ENCODE measurements at regions not wholly inside any gene's neighbourhood (a gene's known extent, or its start where the extent isn't known, plus 50 kb on each side); places are given as distances from the start of the nearest gene placed in this dataset.

- Histone ChIP-seq H3K4me3 (ENCODE audit: low read depth in 1 of 3, low read length in 3 of 3) (no peak overlapping the region), H3K36me3 (ENCODE audit: control insufficient read depth in 4 of 4, insufficient read depth in 3 of 4, low read depth in 1 of 4, low read length in 3 of 4) (no peaks in the 10 kb centered on the region), H3K9me3 (ENCODE audit: control insufficient read depth in 4 of 4, low read length in 3 of 4) (no peaks in the 10 kb centered on the region), H3K9ac (ENCODE audit: low read depth in 1 of 2, low read length in 2 of 2) (no peak overlapping the region), H3K4me1 (ENCODE audit: control insufficient read depth in 4 of 4, insufficient read depth in 4 of 4, low read length in 3 of 4) (peaks cover 3 to 27% (median 23%) of the 10 kb centered on the region in 4 donors), H3K27me3 (ENCODE audit: control insufficient read depth in 4 of 4, insufficient read depth in 4 of 4, low read length in 3 of 4) (no peaks in the 10 kb centered on the region), H3K27ac (ENCODE audit: low read depth in 1 of 2, low read length in 2 of 2) (no peak overlapping the region)
- 90% methylated on average over 4 of the region's 4 CpGs for WGBS
- DNase-seq (ENCODE audit: low spot score): no peak
- TF ChIP-seq RXRA (IDR thresholded peaks at IDR 0.05) (no peak), FOXA1 (IDR thresholded peaks at IDR 0.05) (no peak), HNF4A (conservative IDR thresholded peaks at IDR 0.05) (no peak)
These were observed 785.6 kb downstream of the TMTC2 start for GRCh38 chr12:83472350-83472749.

GRCh38 chr12:83471341-83471740, 784.6 kb downstream of the TMTC2 start:
- Histone ChIP-seq H3K27ac (ENCODE audit: low read depth in 1 of 2, low read length in 2 of 2) (no peak overlapping the region), H3K4me3 (ENCODE audit: low read depth in 1 of 3, low read length in 3 of 3) (no peak overlapping the region), H3K4me1 (ENCODE audit: control insufficient read depth in 4 of 4, insufficient read depth in 4 of 4, low read length in 3 of 4) (peaks cover 2 to 20% (median 17%) of the 10 kb centered on the region in 4 donors), H3K36me3 (ENCODE audit: control insufficient read depth in 4 of 4, insufficient read depth in 3 of 4, low read depth in 1 of 4, low read length in 3 of 4) (no peaks in the 10 kb centered on the region), H3K9ac (ENCODE audit: low read depth in 1 of 2, low read length in 2 of 2) (no peak overlapping the region), H3K9me3 (ENCODE audit: control insufficient read depth in 4 of 4, low read length in 3 of 4) (no peaks in the 10 kb centered on the region), H3K27me3 (ENCODE audit: control insufficient read depth in 4 of 4, insufficient read depth in 4 of 4, low read length in 3 of 4) (no peaks in the 10 kb centered on the region)
- TF ChIP-seq HNF4A (conservative IDR thresholded peaks at IDR 0.05): no peak
- no peak for TF ChIP-seq FOXA1 (IDR thresholded peaks at IDR 0.05)
- no peak for DNase-seq (ENCODE audit: low spot score)
- WGBS: 73% methylated on average over 6 of the region's 6 CpGs

DNA sequence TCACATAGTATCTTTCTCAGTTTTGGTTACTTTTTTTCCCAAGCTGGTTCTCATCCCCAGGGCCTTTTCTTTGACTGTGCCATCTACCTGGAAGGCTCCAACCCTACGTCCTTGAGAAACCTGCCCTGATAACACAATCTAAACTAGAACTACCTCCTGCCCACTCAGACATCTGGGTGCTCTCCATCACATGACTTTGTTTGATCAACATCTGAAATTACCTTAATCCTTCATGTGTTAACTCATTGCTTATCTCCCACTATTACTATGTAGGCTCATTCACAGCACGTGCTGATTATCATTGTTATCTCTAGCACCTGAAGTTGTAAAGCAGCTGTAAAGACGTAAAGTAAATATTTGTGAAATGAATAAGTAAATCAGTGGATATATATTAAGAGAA, 784.0 kb downstream of the TMTC2 start:
- TF ChIP-seq, protein P1, sequence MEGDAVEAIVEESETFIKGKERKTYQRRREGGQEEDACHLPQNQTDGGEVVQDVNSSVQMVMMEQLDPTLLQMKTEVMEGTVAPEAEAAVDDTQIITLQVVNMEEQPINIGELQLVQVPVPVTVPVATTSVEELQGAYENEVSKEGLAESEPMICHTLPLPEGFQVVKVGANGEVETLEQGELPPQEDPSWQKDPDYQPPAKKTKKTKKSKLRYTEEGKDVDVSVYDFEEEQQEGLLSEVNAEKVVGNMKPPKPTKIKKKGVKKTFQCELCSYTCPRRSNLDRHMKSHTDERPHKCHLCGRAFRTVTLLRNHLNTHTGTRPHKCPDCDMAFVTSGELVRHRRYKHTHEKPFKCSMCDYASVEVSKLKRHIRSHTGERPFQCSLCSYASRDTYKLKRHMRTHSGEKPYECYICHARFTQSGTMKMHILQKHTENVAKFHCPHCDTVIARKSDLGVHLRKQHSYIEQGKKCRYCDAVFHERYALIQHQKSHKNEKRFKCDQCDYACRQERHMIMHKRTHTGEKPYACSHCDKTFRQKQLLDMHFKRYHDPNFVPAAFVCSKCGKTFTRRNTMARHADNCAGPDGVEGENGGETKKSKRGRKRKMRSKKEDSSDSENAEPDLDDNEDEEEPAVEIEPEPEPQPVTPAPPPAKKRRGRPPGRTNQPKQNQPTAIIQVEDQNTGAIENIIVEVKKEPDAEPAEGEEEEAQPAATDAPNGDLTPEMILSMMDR (IDR thresholded peaks at IDR 0.05; ENCODE audit: low read depth, low read length, missing input control): no peak
- no peak for TF ChIP-seq FOXA2 (IDR thresholded peaks at IDR 0.05)
- TF ChIP-seq TAF1 (conservative IDR thresholded peaks at IDR 0.05): no peak
- no peak for TF ChIP-seq FOXA1 (IDR thresholded peaks at IDR 0.05)
- TF ChIP-seq SP1 (IDR thresholded peaks at IDR 0.05): no peak
- TF ChIP-seq HNF4G (IDR thresholded peaks at IDR 0.05): no peak
- no peak for TF ChIP-seq EGR1 (IDR thresholded peaks at IDR 0.05; ENCODE audit: low read depth in 2 of 2)
- TF ChIP-seq, protein P2, sequence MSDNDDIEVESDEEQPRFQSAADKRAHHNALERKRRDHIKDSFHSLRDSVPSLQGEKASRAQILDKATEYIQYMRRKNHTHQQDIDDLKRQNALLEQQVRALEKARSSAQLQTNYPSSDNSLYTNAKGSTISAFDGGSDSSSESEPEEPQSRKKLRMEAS (IDR thresholded peaks at IDR 0.05): no peak
- H3K9me3 ChIP-seq (ENCODE audit: control insufficient read depth in 4 of 4, low read length in 3 of 4): no peaks in the 10 kb centered on the region
- DNase-seq (ENCODE audit: low spot score): no peak
- no peaks in the 10 kb centered on the region for H3K27me3 ChIP-seq (ENCODE audit: control insufficient read depth in 4 of 4, insufficient read depth in 4 of 4, low read length in 3 of 4)
- 72% methylated on average over 3 of the region's 3 CpGs for WGBS
- no peaks in the 10 kb centered on the region for H3K36me3 ChIP-seq (ENCODE audit: control insufficient read depth in 4 of 4, insufficient read depth in 3 of 4, low read depth in 1 of 4, low read length in 3 of 4)
- H3K27ac ChIP-seq (ENCODE audit: low read depth in 1 of 2, low read length in 2 of 2): no peak overlapping the region
- no peak overlapping the region for H3K4me3 ChIP-seq (ENCODE audit: low read depth in 1 of 3, low read length in 3 of 3)
- no peak overlapping the region for H3K9ac ChIP-seq (ENCODE audit: low read depth in 1 of 2, low read length in 2 of 2)
- H3K4me1 ChIP-seq (ENCODE audit: control insufficient read depth in 4 of 4, insufficient read depth in 4 of 4, low read length in 3 of 4): peaks cover 2 to 14% (median 11%) of the 10 kb centered on the region in 4 donors

- WGBS: 89% methylated on average over 5 of the region's 5 CpGs
- no peaks in the 10 kb centered on the region for H3K9me3 ChIP-seq (ENCODE audit: control insufficient read depth in 4 of 4, low read length in 3 of 4)
- no peak overlapping the region for H3K27ac ChIP-seq (ENCODE audit: low read depth in 1 of 2, low read length in 2 of 2)
- H3K36me3 ChIP-seq (ENCODE audit: control insufficient read depth in 4 of 4, insufficient read depth in 3 of 4, low read depth in 1 of 4, low read length in 3 of 4): no peaks in the 10 kb centered on the region
- peaks cover 0 to 7% (median 5%) of the 10 kb centered on the region in 4 donors for H3K4me1 ChIP-seq (ENCODE audit: control insufficient read depth in 4 of 4, insufficient read depth in 4 of 4, low read length in 3 of 4)
- no peak overlapping the region for H3K4me3 ChIP-seq (ENCODE audit: low read depth in 1 of 3, low read length in 3 of 3)
- H3K27me3 ChIP-seq (ENCODE audit: control insufficient read depth in 4 of 4, insufficient read depth in 4 of 4, low read length in 3 of 4): no peaks in the 10 kb centered on the region
- DNase-seq (ENCODE audit: low spot score): no peak
- TF ChIP-seq GABPA (IDR thresholded peaks at IDR 0.05 in 1 of 2, conservative IDR thresholded peaks at IDR 0.05 in 1 of 2) (no peak), FOXA2 (IDR thresholded peaks at IDR 0.05) (no peak), SP1 (IDR thresholded peaks at IDR 0.05) (no peak), ATF3 (IDR thresholded peaks at IDR 0.05) (no peak), EGR1 (IDR thresholded peaks at IDR 0.05; ENCODE audit: low read depth in 2 of 2) (no peak), FOXA1 (IDR thresholded peaks at IDR 0.05) (no peak), RXRA (IDR thresholded peaks at IDR 0.05) (no peak), HNF4A (conservative IDR thresholded peaks at IDR 0.05) (no peak), RAD21 (IDR thresholded peaks at IDR 0.05) (no peak), NR2F2 (IDR thresholded peaks at IDR 0.05) (no peak)
- TF ChIP-seq, protein P3, sequence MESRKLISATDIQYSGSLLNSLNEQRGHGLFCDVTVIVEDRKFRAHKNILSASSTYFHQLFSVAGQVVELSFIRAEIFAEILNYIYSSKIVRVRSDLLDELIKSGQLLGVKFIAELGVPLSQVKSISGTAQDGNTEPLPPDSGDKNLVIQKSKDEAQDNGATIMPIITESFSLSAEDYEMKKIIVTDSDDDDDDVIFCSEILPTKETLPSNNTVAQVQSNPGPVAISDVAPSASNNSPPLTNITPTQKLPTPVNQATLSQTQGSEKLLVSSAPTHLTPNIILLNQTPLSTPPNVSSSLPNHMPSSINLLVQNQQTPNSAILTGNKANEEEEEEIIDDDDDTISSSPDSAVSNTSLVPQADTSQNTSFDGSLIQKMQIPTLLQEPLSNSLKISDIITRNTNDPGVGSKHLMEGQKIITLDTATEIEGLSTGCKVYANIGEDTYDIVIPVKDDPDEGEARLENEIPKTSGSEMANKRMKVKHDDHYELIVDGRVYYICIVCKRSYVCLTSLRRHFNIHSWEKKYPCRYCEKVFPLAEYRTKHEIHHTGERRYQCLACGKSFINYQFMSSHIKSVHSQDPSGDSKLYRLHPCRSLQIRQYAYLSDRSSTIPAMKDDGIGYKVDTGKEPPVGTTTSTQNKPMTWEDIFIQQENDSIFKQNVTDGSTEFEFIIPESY (IDR thresholded peaks at IDR 0.05): no peak
- H3K9ac ChIP-seq (ENCODE audit: low read depth in 1 of 2, low read length in 2 of 2): no peak overlapping the region
These were observed 782.5 kb downstream of the TMTC2 start for GRCh38 chr12:83468988-83469908.
